ENCODE measurements at regions not wholly inside any gene's neighbourhood (a gene's known extent, or its start where the extent isn't known, plus 50 kb on each side); places are given as distances from the start of the nearest gene placed in this dataset.

- TF ChIP-seq ZNF274 (IDR thresholded peaks at IDR 0.05; ENCODE audit: low read depth, low read length) (no peak), YY1 (IDR thresholded peaks at IDR 0.05; ENCODE audit: insufficient read depth, insufficient read length) (no peak)
Observed at GRCh38 chr6:141491684-141492083, 641.0 kb upstream of the GJE1 start.
